ENCODE measurements at regions not wholly inside any gene's neighbourhood (a gene's known extent, or its start where the extent isn't known, plus 50 kb on each side); places are given as distances from the start of the nearest gene placed in this dataset.
"Not testable (repeated sequence)": the region's sequence is repeated elsewhere in the genome, so short reads cannot be mapped to it uniquely, and the experiment has no call there.

GRCh38 chr12:89289720-89290119 is 62.6 kb downstream of the DUSP6 start:
- FAIRE-seq (no peak), DNase-seq (ENCODE audit: low spot score in 2 of 2) (no peak)

GRCh38 chr12:89288959-89289358 is 63.3 kb downstream of the DUSP6 start:
- FAIRE-seq, result no peak
- DNase-seq (ENCODE audit: low spot score in 2 of 2), result no peak

- DNase-seq (ENCODE audit: low spot score in 2 of 2) (no peak), FAIRE-seq (no peak)
Observed at GRCh38 chr12:89286501-89286900, 65.8 kb downstream of the DUSP6 start.

GRCh38 chr12:89281539-89281867 is 70.8 kb downstream of the DUSP6 start:
- DNase-seq (ENCODE audit: low spot score in 2 of 2) (no peak), FAIRE-seq (no peak)

GRCh38 chr12:89280833-89281538 is 71.3 kb downstream of the DUSP6 start:
- FAIRE-seq (no peak), DNase-seq (ENCODE audit: low spot score in 2 of 2) (no peak)

GRCh38 chr12:89279499-89279898 is 72.8 kb downstream of the DUSP6 start:
- DNase-seq (ENCODE audit: low spot score in 2 of 2), result no peak
- no peak for FAIRE-seq

- DNase-seq (ENCODE audit: low spot score in 2 of 2) (no peak), FAIRE-seq (no peak)
Observed at GRCh38 chr12:89278862-89279261, 73.4 kb downstream of the DUSP6 start.

GRCh38 chr12:89278169-89278568 is 74.1 kb downstream of the DUSP6 start:
- DNase-seq (ENCODE audit: low spot score in 2 of 2) (no peak), FAIRE-seq (no peak)

- DNase-seq (ENCODE audit: low spot score in 2 of 2), result no peak
- no peak for FAIRE-seq
Observed at GRCh38 chr12:89276860-89277259, 75.4 kb downstream of the DUSP6 start.

- FAIRE-seq, result no peak
- no peak for DNase-seq (ENCODE audit: low spot score in 2 of 2)
Observed at GRCh38 chr12:89273525-89273924, 78.8 kb downstream of the DUSP6 start.

- FAIRE-seq, result no peak
- no peak for DNase-seq (ENCODE audit: low spot score in 2 of 2)
Observed at GRCh38 chr12:89270548-89270947, 81.8 kb downstream of the DUSP6 start.

- DNase-seq (ENCODE audit: low spot score in 2 of 2) (no peak), FAIRE-seq (no peak)
Observed at GRCh38 chr12:89269174-89269573, 83.1 kb downstream of the DUSP6 start.

- no peak for FAIRE-seq
- DNase-seq (ENCODE audit: low spot score in 2 of 2), result no peak
Observed at GRCh38 chr12:89267404-89267803, 84.9 kb downstream of the DUSP6 start.

GRCh38 chr12:89266574-89267188 is 85.6 kb downstream of the DUSP6 start:
- not testable (repeated sequence) for FAIRE-seq; DNase-seq (ENCODE audit: low spot score in 2 of 2)

GRCh38 chr12:89264837-89265236 is 87.5 kb downstream of the DUSP6 start:
- no peak for FAIRE-seq

GRCh38 chr12:89263900-89264299 is 88.4 kb downstream of the DUSP6 start:
- FAIRE-seq (no peak), DNase-seq (ENCODE audit: low spot score in 2 of 2) (no peak)

More at GRCh38 chr12:89264837-89265236, 87.5 kb downstream of the DUSP6 start:
- no peak for DNase-seq (ENCODE audit: low spot score in 2 of 2)

GRCh38 chr12:89262855-89263552 is 89.3 kb downstream of the DUSP6 start:
- FAIRE-seq (no peak), DNase-seq (ENCODE audit: low spot score in 2 of 2) (no peak)

- FAIRE-seq, result no peak
- DNase-seq (ENCODE audit: low spot score in 2 of 2), result no peak
Observed at GRCh38 chr12:89261982-89262381, 90.3 kb downstream of the DUSP6 start.

GRCh38 chr12:89260841-89261637 is 91.3 kb downstream of the DUSP6 start:
- DNase-seq (ENCODE audit: low spot score in 2 of 2) (no peak), FAIRE-seq (no peak)

- no peak for FAIRE-seq
- DNase-seq (ENCODE audit: low spot score in 2 of 2), result no peak
Observed at GRCh38 chr12:89259821-89260220, 92.5 kb downstream of the DUSP6 start.

All from frontal cortex (tissue), 3 donors.